ENCODE measurements at regions not wholly inside any gene's neighbourhood (a gene's known extent, or its start where the extent isn't known, plus 50 kb on each side); places are given as distances from the start of the nearest gene placed in this dataset.

DNA sequence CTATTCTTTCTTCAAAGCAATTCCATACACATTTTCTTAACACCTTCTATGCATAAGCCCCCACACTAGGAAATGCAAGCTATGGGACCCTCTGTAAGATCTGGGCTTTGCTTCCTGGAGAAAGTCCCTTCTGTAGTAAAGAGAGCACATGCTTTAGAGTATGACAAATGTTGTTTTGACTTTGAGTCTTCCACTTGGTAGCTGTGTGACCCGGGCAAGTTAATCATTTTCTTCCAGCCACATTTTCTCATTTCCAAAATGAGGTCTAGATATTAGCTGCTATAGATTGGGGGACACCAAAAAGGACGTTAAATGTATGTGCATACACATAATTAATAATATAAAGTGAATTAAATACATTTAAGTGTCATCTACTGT, 334.0 kb downstream of the NFIB start:
- ATAC-seq: no peak
- TF ChIP-seq SNAI2 (CRISPR knock-in tag; IDR thresholded peaks at IDR 0.05): no peak

DNA sequence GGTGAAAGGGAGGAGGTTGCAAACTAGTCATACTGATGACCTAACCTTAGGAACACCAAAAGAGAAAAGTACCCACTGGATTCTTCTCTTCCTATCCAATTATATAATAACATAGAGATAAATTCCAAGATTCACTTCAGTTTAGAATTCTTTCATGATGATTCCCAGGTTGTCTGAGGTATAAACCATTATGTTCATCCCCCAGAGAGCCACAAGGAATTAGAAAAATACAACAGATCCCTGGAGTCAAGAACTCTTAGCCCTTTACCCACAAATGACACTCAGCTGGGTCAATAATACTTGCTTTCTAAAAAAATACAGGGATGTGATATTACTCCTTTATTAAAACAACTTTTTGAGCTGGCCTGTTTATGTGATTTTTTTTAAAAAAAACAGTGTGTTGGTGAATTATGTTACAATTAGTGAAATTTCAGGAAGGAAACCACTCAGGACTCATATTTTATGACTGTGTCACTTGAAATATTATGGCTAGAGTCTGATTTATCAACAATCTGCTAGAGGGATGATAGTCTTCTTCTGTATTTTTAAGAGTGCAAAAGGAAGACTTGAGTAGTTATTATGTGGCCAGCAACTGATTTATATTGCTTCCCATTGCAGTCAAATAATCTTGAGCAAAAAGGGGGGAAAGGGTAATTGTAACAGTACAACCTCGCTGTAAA, 338.2 kb downstream of the NFIB start:
- TF ChIP-seq ZC3H10 (CRISPR knock-in tag; IDR thresholded peaks at IDR 0.05) (no peak), TOX (CRISPR knock-in tag; IDR thresholded peaks at IDR 0.05; ENCODE audit: borderline replicate concordance) (0 out of 2 replicates have a peak, but pooled peaks have one; percentile 25)
- ATAC-seq: peak; percentile 90

DNA sequence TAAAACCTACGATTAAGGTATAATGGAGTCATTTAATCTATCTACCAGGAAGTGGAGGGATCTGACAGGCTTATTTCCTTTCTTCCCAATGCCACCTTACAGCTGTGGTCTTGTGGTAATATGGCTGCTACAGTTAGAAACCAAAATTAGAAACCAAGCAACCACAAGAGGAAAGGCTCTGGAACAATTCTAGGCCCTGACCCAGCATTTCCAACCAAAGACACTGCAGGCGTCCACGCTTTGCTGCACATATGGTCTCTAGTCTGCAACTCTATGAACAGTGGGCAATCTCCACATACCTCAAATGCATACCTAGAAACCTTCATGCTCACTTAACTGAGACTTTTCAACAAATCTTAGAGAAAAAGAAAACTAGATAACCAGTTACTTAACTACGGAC, 339.1 kb downstream of the NFIB start:
- no peak for TF ChIP-seq GLIS3 (CRISPR knock-in tag; IDR thresholded peaks at IDR 0.05)
- TF ChIP-seq, protein P1, sequence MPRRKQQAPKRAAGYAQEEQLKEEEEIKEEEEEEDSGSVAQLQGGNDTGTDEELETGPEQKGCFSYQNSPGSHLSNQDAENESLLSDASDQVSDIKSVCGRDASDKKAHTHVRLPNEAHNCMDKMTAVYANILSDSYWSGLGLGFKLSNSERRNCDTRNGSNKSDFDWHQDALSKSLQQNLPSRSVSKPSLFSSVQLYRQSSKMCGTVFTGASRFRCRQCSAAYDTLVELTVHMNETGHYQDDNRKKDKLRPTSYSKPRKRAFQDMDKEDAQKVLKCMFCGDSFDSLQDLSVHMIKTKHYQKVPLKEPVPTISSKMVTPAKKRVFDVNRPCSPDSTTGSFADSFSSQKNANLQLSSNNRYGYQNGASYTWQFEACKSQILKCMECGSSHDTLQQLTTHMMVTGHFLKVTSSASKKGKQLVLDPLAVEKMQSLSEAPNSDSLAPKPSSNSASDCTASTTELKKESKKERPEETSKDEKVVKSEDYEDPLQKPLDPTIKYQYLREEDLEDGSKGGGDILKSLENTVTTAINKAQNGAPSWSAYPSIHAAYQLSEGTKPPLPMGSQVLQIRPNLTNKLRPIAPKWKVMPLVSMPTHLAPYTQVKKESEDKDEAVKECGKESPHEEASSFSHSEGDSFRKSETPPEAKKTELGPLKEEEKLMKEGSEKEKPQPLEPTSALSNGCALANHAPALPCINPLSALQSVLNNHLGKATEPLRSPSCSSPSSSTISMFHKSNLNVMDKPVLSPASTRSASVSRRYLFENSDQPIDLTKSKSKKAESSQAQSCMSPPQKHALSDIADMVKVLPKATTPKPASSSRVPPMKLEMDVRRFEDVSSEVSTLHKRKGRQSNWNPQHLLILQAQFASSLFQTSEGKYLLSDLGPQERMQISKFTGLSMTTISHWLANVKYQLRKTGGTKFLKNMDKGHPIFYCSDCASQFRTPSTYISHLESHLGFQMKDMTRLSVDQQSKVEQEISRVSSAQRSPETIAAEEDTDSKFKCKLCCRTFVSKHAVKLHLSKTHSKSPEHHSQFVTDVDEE (CRISPR knock-in tag; IDR thresholded peaks at IDR 0.05): no peak
- no peak for TF ChIP-seq ISL1 (CRISPR knock-in tag; IDR thresholded peaks at IDR 0.05)
- TF ChIP-seq ZFP30 (CRISPR knock-in tag; IDR thresholded peaks at IDR 0.05): no peak
- TF ChIP-seq TOX (CRISPR knock-in tag; IDR thresholded peaks at IDR 0.05; ENCODE audit: borderline replicate concordance): no peak
- TF ChIP-seq ZNF565 (CRISPR knock-in tag; conservative IDR thresholded peaks at IDR 0.05; ENCODE audit: low read depth): no peak
- TF ChIP-seq SNAI2 (CRISPR knock-in tag; IDR thresholded peaks at IDR 0.05): no peak
- TF ChIP-seq RARB (CRISPR knock-in tag; IDR thresholded peaks at IDR 0.05): no peak
- no peak for TF ChIP-seq ESRRG (CRISPR knock-in tag; IDR thresholded peaks at IDR 0.05)
- no peak for TF ChIP-seq OSR1 (CRISPR knock-in tag; IDR thresholded peaks at IDR 0.05)
- TF ChIP-seq, protein P2, sequence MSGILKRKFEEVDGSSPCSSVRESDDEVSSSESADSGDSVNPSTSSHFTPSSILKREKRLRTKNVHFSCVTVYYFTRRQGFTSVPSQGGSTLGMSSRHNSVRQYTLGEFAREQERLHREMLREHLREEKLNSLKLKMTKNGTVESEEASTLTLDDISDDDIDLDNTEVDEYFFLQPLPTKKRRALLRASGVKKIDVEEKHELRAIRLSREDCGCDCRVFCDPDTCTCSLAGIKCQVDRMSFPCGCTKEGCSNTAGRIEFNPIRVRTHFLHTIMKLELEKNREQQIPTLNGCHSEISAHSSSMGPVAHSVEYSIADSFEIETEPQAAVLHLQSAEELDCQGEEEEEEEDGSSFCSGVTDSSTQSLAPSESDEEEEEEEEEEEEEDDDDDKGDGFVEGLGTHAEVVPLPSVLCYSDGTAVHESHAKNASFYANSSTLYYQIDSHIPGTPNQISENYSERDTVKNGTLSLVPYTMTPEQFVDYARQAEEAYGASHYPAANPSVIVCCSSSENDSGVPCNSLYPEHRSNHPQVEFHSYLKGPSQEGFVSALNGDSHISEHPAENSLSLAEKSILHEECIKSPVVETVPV (CRISPR knock-in tag; IDR thresholded peaks at IDR 0.05): no peak
- TF ChIP-seq, protein P3, sequence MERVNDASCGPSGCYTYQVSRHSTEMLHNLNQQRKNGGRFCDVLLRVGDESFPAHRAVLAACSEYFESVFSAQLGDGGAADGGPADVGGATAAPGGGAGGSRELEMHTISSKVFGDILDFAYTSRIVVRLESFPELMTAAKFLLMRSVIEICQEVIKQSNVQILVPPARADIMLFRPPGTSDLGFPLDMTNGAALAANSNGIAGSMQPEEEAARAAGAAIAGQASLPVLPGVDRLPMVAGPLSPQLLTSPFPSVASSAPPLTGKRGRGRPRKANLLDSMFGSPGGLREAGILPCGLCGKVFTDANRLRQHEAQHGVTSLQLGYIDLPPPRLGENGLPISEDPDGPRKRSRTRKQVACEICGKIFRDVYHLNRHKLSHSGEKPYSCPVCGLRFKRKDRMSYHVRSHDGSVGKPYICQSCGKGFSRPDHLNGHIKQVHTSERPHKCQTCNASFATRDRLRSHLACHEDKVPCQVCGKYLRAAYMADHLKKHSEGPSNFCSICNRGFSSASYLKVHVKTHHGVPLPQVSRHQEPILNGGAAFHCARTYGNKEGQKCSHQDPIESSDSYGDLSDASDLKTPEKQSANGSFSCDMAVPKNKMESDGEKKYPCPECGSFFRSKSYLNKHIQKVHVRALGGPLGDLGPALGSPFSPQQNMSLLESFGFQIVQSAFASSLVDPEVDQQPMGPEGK (CRISPR knock-in tag; IDR thresholded peaks at IDR 0.05; ENCODE audit: borderline replicate concordance): no peak
- TF ChIP-seq PPARA (CRISPR knock-in tag; IDR thresholded peaks at IDR 0.05; ENCODE audit: borderline replicate concordance): no peak
- TF ChIP-seq TCF4 (CRISPR knock-in tag; IDR thresholded peaks at IDR 0.05; ENCODE audit: borderline replicate concordance): no peak
- peak; percentile 21; the same call in 2 of the 3 replicates for ATAC-seq

DNA sequence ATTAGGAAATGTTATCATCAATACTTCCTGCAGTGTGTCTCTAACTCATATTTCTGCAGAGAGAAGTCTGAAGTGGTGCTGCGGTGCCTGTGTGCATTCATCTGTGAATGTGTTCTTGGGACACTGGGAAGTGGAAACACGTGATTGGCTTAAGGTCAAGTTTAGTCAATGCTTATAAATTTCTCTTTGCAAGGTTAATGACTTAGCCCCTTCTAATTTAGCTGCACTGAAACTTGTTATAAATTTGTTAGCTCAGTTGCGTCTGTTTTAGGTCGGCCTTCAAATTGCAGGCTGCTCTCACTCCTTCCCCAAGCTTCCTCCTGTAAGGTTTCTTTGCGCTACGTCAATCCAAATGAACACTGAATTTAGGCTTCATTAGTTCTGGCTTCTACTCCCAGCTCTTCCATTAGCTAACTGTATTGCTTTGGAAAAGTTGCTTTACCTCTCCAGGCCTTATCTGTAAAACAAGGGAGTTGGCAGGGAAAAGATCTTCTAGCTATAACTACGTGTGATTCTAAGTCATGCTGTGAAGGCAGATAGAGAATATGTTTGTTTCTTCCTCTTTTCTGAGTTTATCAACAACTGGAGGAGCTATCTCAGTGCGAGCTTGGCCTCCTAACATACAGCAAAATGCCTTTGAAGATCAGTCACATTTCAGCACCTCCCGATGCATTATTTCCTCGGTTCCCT, 341.8 kb downstream of the NFIB start:
- ATAC-seq: no peak
- TF ChIP-seq, protein P1 (CRISPR knock-in tag; IDR thresholded peaks at IDR 0.05): no peak
- no peak for TF ChIP-seq ZC3H10 (CRISPR knock-in tag; IDR thresholded peaks at IDR 0.05)
- no peak for TF ChIP-seq ARNTL (CRISPR knock-in tag; IDR thresholded peaks at IDR 0.05; ENCODE audit: borderline replicate concordance, low read depth)
- TF ChIP-seq ZNF70 (CRISPR knock-in tag; IDR thresholded peaks at IDR 0.05): no peak
- TF ChIP-seq ESRRG (CRISPR knock-in tag; IDR thresholded peaks at IDR 0.05): no peak
- TF ChIP-seq, protein P4, sequence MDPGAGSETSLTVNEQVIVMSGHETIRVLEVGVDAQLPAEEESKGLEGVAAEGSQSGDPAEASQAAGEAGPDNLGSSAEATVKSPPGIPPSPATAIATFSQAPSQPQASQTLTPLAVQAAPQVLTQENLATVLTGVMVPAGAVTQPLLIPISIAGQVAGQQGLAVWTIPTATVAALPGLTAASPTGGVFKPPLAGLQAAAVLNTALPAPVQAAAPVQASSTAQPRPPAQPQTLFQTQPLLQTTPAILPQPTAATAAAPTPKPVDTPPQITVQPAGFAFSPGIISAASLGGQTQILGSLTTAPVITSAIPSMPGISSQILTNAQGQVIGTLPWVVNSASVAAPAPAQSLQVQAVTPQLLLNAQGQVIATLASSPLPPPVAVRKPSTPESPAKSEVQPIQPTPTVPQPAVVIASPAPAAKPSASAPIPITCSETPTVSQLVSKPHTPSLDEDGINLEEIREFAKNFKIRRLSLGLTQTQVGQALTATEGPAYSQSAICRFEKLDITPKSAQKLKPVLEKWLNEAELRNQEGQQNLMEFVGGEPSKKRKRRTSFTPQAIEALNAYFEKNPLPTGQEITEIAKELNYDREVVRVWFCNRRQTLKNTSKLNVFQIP (CRISPR knock-in tag; IDR thresholded peaks at IDR 0.05; ENCODE audit: borderline replicate concordance, low read depth): no peak
- TF ChIP-seq, protein P5, sequence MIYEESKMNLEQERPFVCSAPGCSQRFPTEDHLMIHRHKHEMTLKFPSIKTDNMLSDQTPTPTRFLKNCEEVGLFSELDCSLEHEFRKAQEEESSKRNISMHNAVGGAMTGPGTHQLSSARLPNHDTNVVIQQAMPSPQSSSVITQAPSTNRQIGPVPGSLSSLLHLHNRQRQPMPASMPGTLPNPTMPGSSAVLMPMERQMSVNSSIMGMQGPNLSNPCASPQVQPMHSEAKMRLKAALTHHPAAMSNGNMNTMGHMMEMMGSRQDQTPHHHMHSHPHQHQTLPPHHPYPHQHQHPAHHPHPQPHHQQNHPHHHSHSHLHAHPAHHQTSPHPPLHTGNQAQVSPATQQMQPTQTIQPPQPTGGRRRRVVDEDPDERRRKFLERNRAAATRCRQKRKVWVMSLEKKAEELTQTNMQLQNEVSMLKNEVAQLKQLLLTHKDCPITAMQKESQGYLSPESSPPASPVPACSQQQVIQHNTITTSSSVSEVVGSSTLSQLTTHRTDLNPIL (CRISPR knock-in tag; IDR thresholded peaks at IDR 0.05; ENCODE audit: low read depth): no peak
- TF ChIP-seq, protein P2 (CRISPR knock-in tag; IDR thresholded peaks at IDR 0.05): no peak
- no peak for TF ChIP-seq ZFP3 (CRISPR knock-in tag; IDR thresholded peaks at IDR 0.05)
- no peak for TF ChIP-seq PPARA (CRISPR knock-in tag; IDR thresholded peaks at IDR 0.05; ENCODE audit: borderline replicate concordance)
- no peak for TF ChIP-seq OSR1 (CRISPR knock-in tag; IDR thresholded peaks at IDR 0.05)
- TF ChIP-seq TOX (CRISPR knock-in tag; IDR thresholded peaks at IDR 0.05; ENCODE audit: borderline replicate concordance): no peak
- TF ChIP-seq BACH2 (CRISPR knock-in tag; IDR thresholded peaks at IDR 0.05; ENCODE audit: borderline replicate concordance): no peak

All from SK-N-SH treated with all-trans-retinoic acid at 6 μM for 48 hours (cell line).